ENCODE measurements at regions not wholly inside any gene's neighbourhood (a gene's known extent, or its start where the extent isn't known, plus 50 kb on each side); places are given as distances from the start of the nearest gene placed in this dataset.

- TF ChIP-seq EZH2phosphoT487 (IDR thresholded peaks at IDR 0.05; ENCODE audit: insufficient read depth, low read depth) (no peak), EZH2 (IDR thresholded peaks at IDR 0.05; ENCODE audit: insufficient read depth, poor library complexity, severe bottlenecking) (no peak)
Measured at GRCh38 chr4:185080545-185080944, 62.3 kb downstream of the HELT start.

Measured in GM23248 (cell line).